SIG-M5 treated with dmso at 0.1 percent for 504 hours (cell line): ENCODE measurements at regions not wholly inside any gene's neighbourhood (a gene's known extent, or its start where the extent isn't known, plus 50 kb on each side); places are given as distances from the start of the nearest gene placed in this dataset.
"Not testable (repeated sequence)": the region's sequence is repeated elsewhere in the genome, so short reads cannot be mapped to it uniquely, and the experiment has no call there.

Experiments used
- DNase-seq: peaks from one replicate; lab custom pipeline; 2025; ENCODE audit not compliant: unreplicated experiment; lab: John Stamatoyannopoulos, UW

DNA sequence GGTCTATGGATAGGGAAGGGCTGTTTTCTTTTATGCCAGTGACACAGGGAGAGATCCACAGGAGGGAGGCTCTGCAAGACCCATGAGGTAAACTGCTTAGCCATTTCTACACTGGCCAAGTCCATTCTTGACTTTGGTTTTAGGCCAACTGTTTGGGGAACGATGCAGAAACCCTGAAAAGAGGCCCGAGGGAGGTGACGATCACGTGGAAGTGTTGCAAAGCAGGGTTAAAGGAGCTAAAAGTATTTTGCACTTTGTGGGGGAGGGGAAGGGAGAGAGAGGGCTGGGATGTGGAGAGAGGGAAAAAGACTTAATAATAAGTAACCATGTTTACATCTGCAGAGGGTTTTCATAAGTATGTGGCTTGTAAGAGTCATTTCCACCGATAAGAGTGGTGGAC, 239.7 kb downstream of the EMX2 start:
- DNase-seq = no peak

DNA sequence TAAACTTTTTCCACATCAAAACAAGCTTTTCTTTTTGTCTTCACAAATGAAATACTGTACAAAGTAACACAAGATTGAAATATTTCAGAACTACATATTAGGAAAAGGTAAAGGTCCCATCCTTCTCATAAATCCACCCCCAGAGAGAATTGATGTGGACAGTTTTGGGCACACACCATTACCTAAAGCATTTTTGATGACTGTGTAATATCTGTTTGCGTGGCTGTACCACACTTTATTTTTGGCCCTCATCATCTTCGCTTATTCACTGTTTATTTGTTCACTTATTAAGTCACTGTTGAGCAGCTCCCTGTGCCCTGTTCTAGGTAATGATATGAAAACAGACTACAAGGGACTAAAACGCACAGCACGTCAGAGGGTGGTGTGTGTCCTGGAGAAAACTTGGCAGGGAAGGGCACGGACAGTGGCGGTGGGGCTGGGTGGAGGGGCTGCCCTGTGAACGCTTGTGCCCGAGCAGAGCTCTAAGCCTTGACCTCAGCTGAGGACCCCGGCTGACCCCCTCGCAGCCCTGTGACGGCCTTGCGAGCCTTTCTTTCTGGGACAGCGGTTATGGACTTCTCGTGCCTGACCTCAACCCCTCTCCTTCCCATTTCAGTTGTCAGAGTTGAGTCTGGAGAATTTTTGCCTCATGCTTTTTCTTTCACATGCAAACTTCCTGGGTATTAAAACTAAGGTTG, 241.3 kb downstream of the EMX2 start:
- no peak for DNase-seq

- DNase-seq = no peak
These were observed 242.2 kb downstream of the EMX2 start for GRCh38 chr10:117784776-117785175.

DNA sequence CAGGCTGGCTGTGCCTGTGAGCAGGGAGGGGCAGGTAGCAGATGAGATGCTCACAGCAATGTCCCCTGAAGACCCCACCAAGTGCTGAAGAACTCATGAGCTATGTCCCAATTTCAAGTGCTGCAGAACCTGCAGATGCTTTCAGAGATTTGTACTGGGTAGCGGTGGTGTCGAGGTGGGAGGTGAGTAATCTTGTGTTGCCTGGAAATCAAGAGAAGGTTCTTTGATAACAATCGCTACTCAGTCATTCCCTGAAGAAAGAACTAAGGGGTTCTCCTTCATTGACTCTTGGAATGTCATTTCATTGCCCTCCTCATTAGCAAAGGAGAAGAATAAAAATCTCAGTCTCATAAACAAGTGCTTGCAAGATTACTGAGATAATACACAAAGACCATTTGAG, 246.4 kb downstream of the EMX2 start:
- DNase-seq = no peak

DNA sequence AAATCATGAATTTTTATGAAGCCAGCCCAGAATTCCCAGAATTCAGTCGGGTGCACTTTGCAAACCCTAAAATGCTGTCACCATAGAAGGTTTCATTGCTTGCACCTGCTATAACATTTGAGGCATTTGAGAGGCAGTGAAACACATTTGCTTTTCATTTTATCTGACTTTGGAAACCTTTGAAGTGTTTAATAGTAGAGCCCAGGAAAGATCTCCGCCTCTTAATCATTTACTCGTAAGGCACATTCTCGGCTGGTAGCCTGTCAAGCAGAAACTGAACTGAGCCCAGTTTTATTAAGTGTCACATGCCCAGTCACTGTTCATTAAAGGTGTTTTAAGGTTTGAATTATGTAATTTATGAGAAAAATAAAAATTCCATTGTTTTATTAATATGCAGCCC, 247.6 kb downstream of the EMX2 start:
- no peak for DNase-seq

DNA sequence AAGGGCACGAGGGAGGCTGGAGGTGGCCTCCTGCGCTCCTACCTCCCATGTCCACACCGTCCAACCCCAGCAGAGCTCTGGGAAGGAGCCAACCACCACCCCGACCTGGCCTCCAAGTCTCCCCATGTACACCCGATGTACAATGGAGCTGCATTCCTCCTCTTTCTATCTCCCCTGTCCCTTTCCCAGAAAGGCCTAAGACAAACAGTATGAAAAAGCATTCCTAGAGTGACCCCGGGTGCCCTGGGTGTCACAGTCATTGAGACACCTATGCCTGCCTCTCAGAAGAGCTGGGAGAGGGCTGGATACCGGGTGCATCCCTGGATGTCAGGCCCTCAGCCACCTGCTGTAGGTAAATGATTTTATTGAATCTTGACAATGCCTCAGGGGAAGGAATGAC, 248.1 kb downstream of the EMX2 start:
- DNase-seq = no peak

DNA sequence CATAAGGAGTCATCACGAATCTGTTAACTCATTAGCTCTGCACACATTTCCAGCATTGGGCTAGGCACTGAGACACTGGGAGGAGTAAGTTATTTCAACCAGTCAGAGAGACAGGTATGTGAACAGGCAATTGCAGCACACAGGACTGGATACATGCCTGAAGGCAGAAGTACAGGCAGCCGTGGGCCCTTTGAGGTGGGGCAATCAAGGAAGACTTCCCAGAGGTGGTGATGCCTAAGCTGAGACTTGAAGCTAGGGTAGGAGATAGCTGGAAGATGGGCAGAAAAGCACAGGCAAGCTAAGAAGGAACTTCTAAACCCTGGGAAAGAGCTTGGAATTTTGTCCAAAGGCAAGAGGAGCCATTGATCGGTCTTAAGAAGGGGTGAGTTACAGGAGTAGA, 249.7 kb downstream of the EMX2 start:
- DNase-seq = no peak

DNA sequence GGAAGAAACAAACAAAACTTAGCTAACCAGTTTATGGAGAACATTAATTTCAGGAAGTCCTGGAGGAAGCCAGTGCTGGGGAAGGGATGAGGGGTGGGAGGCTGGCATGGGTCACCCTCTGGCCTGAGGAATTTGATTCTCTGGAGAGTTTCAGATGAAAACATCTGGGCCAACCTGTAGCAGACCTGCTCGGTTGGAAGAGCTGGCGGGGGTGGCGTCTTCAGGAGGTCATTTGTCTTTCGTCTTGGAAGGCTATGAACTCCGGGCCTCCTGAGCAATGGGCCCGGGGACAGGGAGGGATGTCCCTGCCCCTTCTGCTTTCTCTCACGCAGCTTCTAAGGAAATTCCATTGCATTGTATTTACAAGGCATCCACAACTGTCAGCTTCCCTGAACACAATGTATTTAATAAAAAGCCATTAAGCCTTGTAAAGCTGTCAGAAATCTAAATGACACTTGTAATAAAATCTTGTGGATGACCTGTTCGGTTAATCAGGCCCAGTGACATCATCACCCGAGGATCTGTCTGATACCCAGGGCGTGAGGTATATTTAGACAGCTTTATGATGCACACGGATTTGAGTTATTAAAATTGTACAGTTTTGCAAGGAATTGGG, 250.5 kb downstream of the RAB11FIP2 start:
- no peak for DNase-seq

DNA sequence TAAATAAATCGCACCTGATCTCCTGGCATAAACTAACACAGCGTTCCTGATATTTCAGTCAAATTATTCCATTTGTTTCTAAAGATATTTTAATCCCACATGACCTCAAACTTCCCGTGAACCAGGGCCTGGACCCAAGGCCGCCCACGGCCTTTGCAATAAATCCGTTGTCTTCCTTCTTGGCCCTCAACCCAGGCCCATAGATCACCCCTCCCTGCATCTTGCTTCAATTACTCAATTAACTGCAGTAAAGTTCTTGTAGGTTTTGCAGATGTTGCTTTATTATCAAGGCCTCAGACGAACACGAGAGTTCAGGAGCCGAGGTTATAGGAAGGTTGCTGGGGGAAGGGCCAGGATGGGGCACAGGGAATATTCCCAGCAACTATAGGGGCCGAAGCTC, 249.4 kb downstream of the RAB11FIP2 start:
- no peak for DNase-seq

GRCh38 chr10:117801691-117802090, 245.1 kb downstream of the RAB11FIP2 start:
- DNase-seq = no peak

- DNase-seq = no peak
These were observed 242.2 kb downstream of the RAB11FIP2 start for GRCh38 chr10:117804470-117805011.

DNA sequence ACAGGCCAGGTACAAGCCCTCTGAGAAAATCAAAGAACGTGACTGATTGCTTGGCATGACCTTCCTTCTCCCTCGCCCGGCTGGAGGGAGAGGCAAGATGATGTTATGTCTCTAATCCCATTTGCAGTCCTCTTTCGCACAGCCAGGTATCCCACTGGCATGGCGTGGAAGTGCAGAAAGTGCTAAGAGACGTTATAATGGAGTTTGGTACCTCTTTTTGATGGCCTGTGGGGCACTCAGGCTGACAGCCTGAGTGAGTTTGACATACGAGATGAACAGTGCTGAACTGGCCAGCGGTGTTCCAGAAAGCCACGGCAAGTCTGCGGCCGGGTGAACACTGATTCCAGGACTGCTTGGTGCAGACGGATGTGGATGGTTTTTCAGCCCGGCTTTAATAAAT, 241.6 kb downstream of the RAB11FIP2 start:
- DNase-seq = no peak

- no peak for DNase-seq
These were observed 239.3 kb downstream of the RAB11FIP2 start for GRCh38 chr10:117807441-117807840.

DNA sequence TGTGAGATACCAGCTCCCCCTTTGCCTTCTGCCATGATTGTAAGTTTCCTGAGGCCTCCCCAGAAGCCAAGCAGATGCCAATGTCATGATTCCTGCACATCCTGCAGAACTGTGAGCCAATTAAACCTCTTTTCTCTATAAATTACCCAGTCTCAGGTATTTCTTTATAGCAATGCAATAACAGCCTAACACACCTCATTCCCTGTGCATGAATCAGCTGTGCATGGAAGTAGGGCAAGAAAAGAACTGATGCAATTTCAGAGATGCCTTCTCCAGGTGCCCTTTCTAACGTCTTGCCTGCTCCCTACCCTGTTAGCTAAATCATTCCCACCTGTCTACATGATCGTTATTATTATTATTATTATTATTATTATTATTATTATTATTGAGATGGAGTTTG, 230.9 kb downstream of the RAB11FIP2 start:
- DNase-seq = not testable (repeated sequence)

DNA sequence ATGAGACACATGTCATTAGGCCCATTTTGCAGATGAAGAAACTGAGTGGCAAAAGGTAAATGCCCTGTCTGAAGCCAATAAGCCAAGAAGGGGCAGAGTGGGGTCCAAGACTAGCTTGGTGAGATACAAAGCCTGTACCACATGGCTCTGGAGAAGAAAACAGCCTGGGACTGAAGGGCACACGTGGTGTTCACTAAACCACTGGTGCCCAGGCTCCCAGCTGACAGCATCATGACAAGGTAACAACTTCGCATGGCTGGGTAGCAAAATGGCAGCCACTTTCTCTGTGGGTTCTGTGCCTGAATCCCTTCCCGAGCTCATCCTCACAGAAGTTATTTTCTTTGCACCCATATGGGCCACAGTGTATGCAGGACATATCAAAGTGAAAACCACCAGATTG, 229.6 kb downstream of the RAB11FIP2 start:
- no peak for DNase-seq

DNA sequence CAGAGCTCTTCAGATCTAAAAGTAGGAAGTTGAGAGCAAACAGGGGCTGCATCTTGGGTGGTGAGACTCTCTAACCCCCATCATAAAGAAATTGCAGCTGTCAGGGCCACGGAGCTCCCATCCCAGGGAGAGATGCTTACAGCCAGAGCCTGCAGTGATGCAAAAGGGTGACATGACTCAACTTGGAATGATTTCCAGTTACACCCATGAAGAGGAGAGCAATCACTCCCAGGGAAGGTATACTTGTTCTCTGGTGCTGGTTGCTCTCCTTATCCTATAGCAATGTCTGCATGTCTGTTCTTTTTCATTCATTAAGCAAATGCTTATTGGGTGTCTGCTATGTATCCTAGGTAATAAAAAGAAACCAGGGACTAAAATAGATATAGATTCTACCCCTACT, 228.0 kb downstream of the RAB11FIP2 start:
- no peak for DNase-seq

DNA sequence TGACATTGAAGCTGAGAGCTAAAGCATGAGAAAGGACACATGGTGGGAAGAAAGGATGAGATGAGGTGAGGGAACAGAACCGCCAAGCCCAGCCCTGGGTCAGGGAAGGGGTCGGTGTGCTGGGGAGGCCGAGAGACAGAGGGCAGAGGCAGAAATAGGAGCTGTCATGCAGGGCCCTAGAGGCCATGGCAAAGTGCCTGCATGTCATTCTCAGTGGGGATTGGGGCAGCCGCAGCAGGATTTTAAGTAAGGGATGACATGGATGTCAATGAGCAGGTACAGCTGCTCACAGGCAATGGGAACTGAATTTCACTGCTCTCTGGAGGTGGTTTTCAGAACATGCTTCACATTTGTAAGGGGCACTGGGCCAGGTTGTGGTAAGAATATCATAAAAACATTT, 227.4 kb downstream of the RAB11FIP2 start:
- no peak for DNase-seq

- no peak for DNase-seq
These were observed 222.8 kb downstream of the RAB11FIP2 start for GRCh38 chr10:117823980-117824379.

DNA sequence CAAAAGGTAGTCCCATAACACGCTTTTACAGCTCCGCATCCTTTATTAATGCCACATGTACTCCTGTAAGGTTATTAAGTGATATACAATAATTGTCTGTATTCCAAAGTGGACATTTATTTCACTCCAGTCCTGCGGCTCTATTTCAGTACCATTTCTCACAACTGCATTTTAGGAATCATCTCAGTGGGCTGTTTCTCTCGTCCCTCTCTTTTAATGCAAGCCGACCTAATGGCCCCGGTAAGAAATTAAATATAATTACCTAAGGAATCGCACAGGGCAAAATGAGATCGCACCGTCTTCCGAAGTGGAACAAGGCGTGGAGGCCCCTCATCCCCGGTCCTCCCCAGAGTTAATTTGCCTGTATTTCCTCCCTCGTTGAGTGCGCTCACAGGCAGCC, 216.5 kb downstream of the RAB11FIP2 start:
- no peak for DNase-seq

- no peak for DNase-seq
These were observed 215.9 kb downstream of the RAB11FIP2 start for GRCh38 chr10:117830787-117831212.

GRCh38 chr10:117838500-117839498, 207.9 kb downstream of the RAB11FIP2 start:
- not testable (repeated sequence) for DNase-seq
